ENCODE measurements at regions not wholly inside any gene's neighbourhood (a gene's known extent, or its start where the extent isn't known, plus 50 kb on each side); places are given as distances from the start of the nearest gene placed in this dataset.

GRCh38 chr4:26140150-26140898 lies 180.5 kb upstream of the RBPJ start:
- TF ChIP-seq POLR2A (IDR thresholded peaks at IDR 0.05; ENCODE audit: low read length) (no peak), GATA1 (IDR thresholded peaks at IDR 0.05; ENCODE audit: low read depth, low read length) (no peak)

Data from erythroblast (primary cell).